ENCODE measurements at regions not wholly inside any gene's neighbourhood (a gene's known extent, or its start where the extent isn't known, plus 50 kb on each side); places are given as distances from the start of the nearest gene placed in this dataset.

DNA sequence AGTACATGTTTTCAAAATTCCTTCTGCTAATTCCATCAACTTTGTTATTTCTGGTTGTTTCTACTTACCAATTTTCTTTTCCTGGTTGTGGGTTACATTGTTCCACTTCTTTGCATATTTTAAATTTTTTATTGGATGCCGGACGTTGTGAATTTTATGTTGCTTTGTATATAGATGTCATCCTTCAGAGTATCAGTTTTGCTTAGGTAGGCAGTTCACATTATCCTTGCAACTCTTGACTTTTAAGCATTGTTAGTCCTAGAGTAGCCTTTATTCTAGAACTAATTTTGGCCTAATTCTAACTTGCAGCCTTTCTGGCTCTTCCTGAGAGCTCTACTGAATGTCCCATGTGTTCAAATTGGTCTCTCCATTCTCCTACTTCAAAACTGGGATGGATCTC lies 228.7 kb upstream of the MC4R start:
- no peaks in the 10 kb centered on the region for H3K27me3 ChIP-seq (ENCODE audit: insufficient read depth, low read length)
- FAIRE-seq (no peak), DNase-seq (ENCODE audit: low read depth) (no peak)
- no peaks in the 10 kb centered on the region for H3K36me3 ChIP-seq (ENCODE audit: insufficient read depth, low read length)
- Mint-ChIP-seq H3K27ac (ENCODE audit: unreplicated experiment) (no peak overlapping the region), H3K4me3 (ENCODE audit: unreplicated experiment) (no peak overlapping the region), H3K36me3 (ENCODE audit: low read depth, unreplicated experiment) (no peaks in the 10 kb centered on the region), H3K9me3 (ENCODE audit: unreplicated experiment) (no peaks in the 10 kb centered on the region), H3K4me1 (ENCODE audit: low read depth, unreplicated experiment) (peaks cover 2% of the 10 kb centered on the region), H3K27me3 (ENCODE audit: low read depth, unreplicated experiment) (no peaks in the 10 kb centered on the region)
- TF ChIP-seq, protein P1, sequence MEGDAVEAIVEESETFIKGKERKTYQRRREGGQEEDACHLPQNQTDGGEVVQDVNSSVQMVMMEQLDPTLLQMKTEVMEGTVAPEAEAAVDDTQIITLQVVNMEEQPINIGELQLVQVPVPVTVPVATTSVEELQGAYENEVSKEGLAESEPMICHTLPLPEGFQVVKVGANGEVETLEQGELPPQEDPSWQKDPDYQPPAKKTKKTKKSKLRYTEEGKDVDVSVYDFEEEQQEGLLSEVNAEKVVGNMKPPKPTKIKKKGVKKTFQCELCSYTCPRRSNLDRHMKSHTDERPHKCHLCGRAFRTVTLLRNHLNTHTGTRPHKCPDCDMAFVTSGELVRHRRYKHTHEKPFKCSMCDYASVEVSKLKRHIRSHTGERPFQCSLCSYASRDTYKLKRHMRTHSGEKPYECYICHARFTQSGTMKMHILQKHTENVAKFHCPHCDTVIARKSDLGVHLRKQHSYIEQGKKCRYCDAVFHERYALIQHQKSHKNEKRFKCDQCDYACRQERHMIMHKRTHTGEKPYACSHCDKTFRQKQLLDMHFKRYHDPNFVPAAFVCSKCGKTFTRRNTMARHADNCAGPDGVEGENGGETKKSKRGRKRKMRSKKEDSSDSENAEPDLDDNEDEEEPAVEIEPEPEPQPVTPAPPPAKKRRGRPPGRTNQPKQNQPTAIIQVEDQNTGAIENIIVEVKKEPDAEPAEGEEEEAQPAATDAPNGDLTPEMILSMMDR (IDR thresholded peaks at IDR 0.05; ENCODE audit: insufficient read depth, low read depth, low read length), result no peak
- no peak for TF ChIP-seq EZH2 (IDR thresholded peaks at IDR 0.05; ENCODE audit: insufficient read depth, low read length)
- no peak overlapping the region for H3K9ac ChIP-seq (ENCODE audit: low read length)
- no peak overlapping the region for H2AFZ ChIP-seq (ENCODE audit: low read depth, low read length)
- no peaks in the 10 kb centered on the region for H4K20me1 ChIP-seq (ENCODE audit: insufficient read depth, low read length)
- H3K9me3 ChIP-seq (ENCODE audit: insufficient read depth, low read depth, low read length), result no peaks in the 10 kb centered on the region
- H3K4me3 ChIP-seq (ENCODE audit: insufficient read depth, low read depth, low read length), result no peak overlapping the region
- no peaks in the 10 kb centered on the region for H3K79me2 ChIP-seq (ENCODE audit: insufficient read depth, low read length)
- H3K27ac ChIP-seq (ENCODE audit: low read depth, low read length), result no peak overlapping the region
- H3K4me1 ChIP-seq (ENCODE audit: insufficient read depth, low read length), result no peaks in the 10 kb centered on the region
- H3K4me2 ChIP-seq (ENCODE audit: low read length), result no peak overlapping the region

- Histone ChIP-seq H4K20me1 (ENCODE audit: insufficient read depth, low read length) (no peaks in the 10 kb centered on the region), H2AFZ (ENCODE audit: low read depth, low read length) (no peak overlapping the region), H3K27ac (ENCODE audit: low read depth, low read length) (no peak overlapping the region), H3K79me2 (ENCODE audit: insufficient read depth, low read length) (no peaks in the 10 kb centered on the region), H3K4me2 (ENCODE audit: low read length) (no peak overlapping the region), H3K27me3 (ENCODE audit: insufficient read depth, low read length) (no peaks in the 10 kb centered on the region), H3K4me1 (ENCODE audit: insufficient read depth, low read length) (no peaks in the 10 kb centered on the region), H3K36me3 (ENCODE audit: insufficient read depth, low read length) (no peaks in the 10 kb centered on the region), H3K4me3 (ENCODE audit: insufficient read depth, low read depth, low read length) (no peak overlapping the region), H3K9me3 (ENCODE audit: insufficient read depth, low read depth, low read length) (no peaks in the 10 kb centered on the region), H3K9ac (ENCODE audit: low read length) (no peak overlapping the region)
- DNase-seq (ENCODE audit: low read depth) (no peak), FAIRE-seq (no peak)
- Mint-ChIP-seq H3K4me1 (ENCODE audit: low read depth, unreplicated experiment) (no peaks in the 10 kb centered on the region), H3K9me3 (ENCODE audit: unreplicated experiment) (peaks cover 2% of the 10 kb centered on the region), H3K27ac (ENCODE audit: unreplicated experiment) (no peak overlapping the region), H3K4me3 (ENCODE audit: unreplicated experiment) (no peak overlapping the region), H3K36me3 (ENCODE audit: low read depth, unreplicated experiment) (no peaks in the 10 kb centered on the region), H3K27me3 (ENCODE audit: low read depth, unreplicated experiment) (no peaks in the 10 kb centered on the region)
- TF ChIP-seq, protein P1 (IDR thresholded peaks at IDR 0.05; ENCODE audit: insufficient read depth, low read depth, low read length), result no peak
- no peak for TF ChIP-seq EZH2 (IDR thresholded peaks at IDR 0.05; ENCODE audit: insufficient read depth, low read length)
These were observed 250.8 kb upstream of the MC4R start for GRCh38 chr18:60623331-60623730.

DNA sequence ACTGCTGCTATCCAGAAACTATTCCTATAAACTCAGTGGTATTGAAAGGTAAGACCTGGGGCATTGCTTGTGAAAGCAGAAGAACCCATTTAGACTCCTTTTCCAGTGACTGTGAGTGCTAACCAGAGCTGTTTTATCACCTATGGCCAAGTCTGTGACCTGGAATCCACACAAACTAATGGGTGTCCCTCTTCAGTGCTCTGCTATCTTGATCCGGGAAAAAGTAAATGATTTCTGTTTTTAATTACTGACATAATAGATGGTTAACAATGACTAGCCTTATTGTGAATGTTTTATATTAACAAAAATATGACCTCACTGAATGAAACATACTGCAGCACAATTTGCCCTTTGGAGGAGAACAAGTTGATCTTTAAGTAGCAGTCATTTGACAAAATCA lies 251.6 kb upstream of the MC4R start:
- H3K36me3 Mint-ChIP-seq (ENCODE audit: low read depth, unreplicated experiment), result no peaks in the 10 kb centered on the region
- H3K9me3 Mint-ChIP-seq (ENCODE audit: unreplicated experiment), result peaks cover 2% of the 10 kb centered on the region
- H2AFZ ChIP-seq (ENCODE audit: low read depth, low read length), result no peak overlapping the region

More for the DNA sequence above, 251.6 kb upstream of the MC4R start:
- Histone ChIP-seq H3K27ac (ENCODE audit: low read depth, low read length) (no peak overlapping the region), H3K4me1 (ENCODE audit: insufficient read depth, low read length) (no peaks in the 10 kb centered on the region), H3K79me2 (ENCODE audit: insufficient read depth, low read length) (no peaks in the 10 kb centered on the region), H4K20me1 (ENCODE audit: insufficient read depth, low read length) (no peaks in the 10 kb centered on the region), H3K4me3 (ENCODE audit: insufficient read depth, low read depth, low read length) (no peak overlapping the region), H3K36me3 (ENCODE audit: insufficient read depth, low read length) (no peaks in the 10 kb centered on the region), H3K9ac (ENCODE audit: low read length) (no peak overlapping the region), H3K4me2 (ENCODE audit: low read length) (no peak overlapping the region), H3K27me3 (ENCODE audit: insufficient read depth, low read length) (no peaks in the 10 kb centered on the region), H3K9me3 (ENCODE audit: insufficient read depth, low read depth, low read length) (no peaks in the 10 kb centered on the region)
- Mint-ChIP-seq H3K4me3 (ENCODE audit: unreplicated experiment) (no peak overlapping the region), H3K27me3 (ENCODE audit: low read depth, unreplicated experiment) (no peaks in the 10 kb centered on the region), H3K27ac (ENCODE audit: unreplicated experiment) (no peak overlapping the region), H3K4me1 (ENCODE audit: low read depth, unreplicated experiment) (no peaks in the 10 kb centered on the region)
- TF ChIP-seq, protein P1 (IDR thresholded peaks at IDR 0.05; ENCODE audit: insufficient read depth, low read depth, low read length), result no peak
- TF ChIP-seq EZH2 (IDR thresholded peaks at IDR 0.05; ENCODE audit: insufficient read depth, low read length), result no peak
- no peak for FAIRE-seq
- DNase-seq (ENCODE audit: low read depth), result no peak

Data from astrocyte (in vitro differentiated cells and primary cell).